NT2/D1 (cell line): ENCODE measurements at regions not wholly inside any gene's neighbourhood (a gene's known extent, or its start where the extent isn't known, plus 50 kb on each side); places are given as distances from the start of the nearest gene placed in this dataset.
A peak's percentile ranks its signal among the peaks of the same experiment; 100 is the strongest.

ENCODE experiments used
- DNase-seq: peaks from one replicate; pipeline ENCODE4 v3.0.0-alpha.2; 2011; ENCODE audit warnings: low read depth, low spot score
- H3K27me3 ChIP-seq: 2 replicates; pipeline ENCODE4 v1.6.0; 2011; ENCODE audit warnings: mild to moderate bottlenecking; ENCODE audit not compliant: insufficient read length, insufficient read depth
- H3K36me3 ChIP-seq: 2 replicates; pipeline ENCODE4 v1.6.1; 2011; ENCODE audit warnings: mild to moderate bottlenecking, low read length, mixed read lengths; ENCODE audit not compliant: insufficient read depth, insufficient read length
- H3K4me1 ChIP-seq: 2 replicates; pipeline ENCODE4 v1.5.1; 2011; ENCODE audit not compliant: insufficient read depth, insufficient read length
- H3K4me3 ChIP-seq: 2 replicates; pipeline ENCODE4 v1.5.1; 2011; ENCODE audit warnings: low read depth; ENCODE audit not compliant: insufficient read length
- H3K9ac ChIP-seq: 2 replicates; pipeline ENCODE4 v1.6.0; 2011; ENCODE audit warnings: low read depth; ENCODE audit not compliant: insufficient read length
- H3K9me3 ChIP-seq: 2 replicates; pipeline ENCODE4 v1.5.1; 2011; ENCODE audit warnings: mild to moderate bottlenecking, low read length; ENCODE audit not compliant: insufficient read depth
- SUZ12 ChIP-seq: IDR thresholded peaks from 2 replicates; pipeline ENCODE4 v1.6.1; 2011; ENCODE audit not compliant: insufficient read length, insufficient read depth; ENCODE audit errors: extremely low read depth
- YY1 ChIP-seq: IDR thresholded peaks from 2 replicates; pipeline ENCODE4 v1.6.1; 2011; ENCODE audit not compliant: insufficient read length, insufficient read depth
- ZNF274 ChIP-seq: IDR thresholded peaks from 2 replicates; pipeline ENCODE4 v1.6.1; 2011; ENCODE audit warnings: mild to moderate bottlenecking, low read depth, low read length

GRCh38 chr2:138948070-138948539 lies 167.9 kb upstream of the NXPH2 start:
- Histone ChIP-seq H3K27me3 (no peaks in the 10 kb centered on the region), H3K36me3 (no peaks in the 10 kb centered on the region), H3K4me3 (no peak overlapping the region), H3K4me1 (no peaks in the 10 kb centered on the region), H3K9me3 (peaks cover 21% of the 10 kb centered on the region; the same call in 1 of the 2 replicates), H3K9ac (no peak overlapping the region)
- DNase-seq = no peak
- TF ChIP-seq YY1 = no peak
- TF ChIP-seq SUZ12 = no peak
- TF ChIP-seq ZNF274 = no peak

- no peaks in the 10 kb centered on the region for H3K27me3 ChIP-seq
- H3K9ac ChIP-seq = no peak overlapping the region
- H3K9me3 ChIP-seq = 0 out of 2 replicates have a peak, but pooled peaks cover 5% of the 10 kb centered on the region
- peaks cover 4% of the 10 kb centered on the region for H3K4me1 ChIP-seq
- H3K36me3 ChIP-seq = no peaks in the 10 kb centered on the region
- TF ChIP-seq SUZ12 (no peak), ZNF274 (no peak), YY1 (no peak)
- no peak overlapping the region for H3K4me3 ChIP-seq
- DNase-seq = no peak
Observed at GRCh38 chr2:138943470-138943869, 163.3 kb upstream of the NXPH2 start.

- Histone ChIP-seq H3K36me3 (no peaks in the 10 kb centered on the region), H3K9me3 (0 out of 2 replicates have a peak, but pooled peaks cover 5% of the 10 kb centered on the region), H3K4me3 (no peak overlapping the region), H3K9ac (no peak overlapping the region), H3K4me1 (peaks cover 4% of the 10 kb centered on the region), H3K27me3 (no peaks in the 10 kb centered on the region)
- TF ChIP-seq YY1 (no peak), ZNF274 (no peak)
- peak; percentile 33 for DNase-seq
Observed at GRCh38 chr2:138942466-138942865, 162.3 kb upstream of the NXPH2 start.

DNA sequence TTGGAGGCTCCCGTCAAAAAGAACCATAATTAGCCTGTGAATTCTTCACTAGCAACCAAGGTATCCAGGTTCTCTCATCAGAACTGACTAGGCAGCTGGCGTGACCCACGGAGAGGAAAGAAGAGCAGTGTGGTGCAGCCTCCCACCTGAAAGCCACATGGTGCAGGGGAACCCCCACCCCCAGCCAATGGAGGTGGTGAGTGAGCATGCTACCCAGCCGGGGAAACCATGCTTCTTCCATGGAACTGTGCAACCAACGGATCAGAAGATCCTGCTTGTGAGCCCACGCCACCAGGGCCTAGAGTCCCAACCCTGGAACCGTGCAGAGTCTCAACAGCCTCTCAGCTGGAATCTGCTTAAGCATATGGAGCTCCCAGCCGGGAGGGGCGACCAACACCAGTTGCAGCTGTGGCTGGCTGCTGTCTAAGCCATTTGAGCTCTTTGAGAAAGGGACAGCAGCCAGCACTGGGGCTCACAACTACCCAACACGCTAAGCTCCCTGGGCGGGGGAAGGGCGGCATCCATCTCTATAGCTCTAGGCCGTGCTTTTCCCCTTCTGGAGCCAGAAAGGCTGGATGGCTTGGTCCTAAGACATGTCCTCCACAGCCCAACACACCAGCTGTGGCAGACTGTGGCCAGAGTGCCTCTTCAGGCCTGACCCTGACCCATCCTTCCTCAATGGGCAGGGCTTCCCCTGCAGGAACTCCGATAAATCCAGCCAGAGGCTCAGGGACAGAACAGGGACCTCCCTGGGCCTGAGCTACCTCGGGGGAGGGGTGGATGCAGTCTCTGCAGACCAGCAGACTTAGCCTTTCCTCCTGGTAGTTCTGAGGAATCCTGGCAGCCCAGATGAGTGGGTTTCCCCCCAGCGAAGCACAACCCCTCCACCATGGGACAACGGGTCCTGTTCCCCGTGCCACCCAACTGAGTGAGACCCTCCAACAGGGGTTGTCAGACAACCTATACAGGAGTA lies 151.4 kb upstream of the NXPH2 start:
- Histone ChIP-seq H3K4me3 (no peak overlapping the region), H3K4me1 (no peaks in the 10 kb centered on the region), H3K9ac (no peak overlapping the region), H3K27me3 (no peaks in the 10 kb centered on the region), H3K36me3 (no peaks in the 10 kb centered on the region), H3K9me3 (no peaks in the 10 kb centered on the region)
- TF ChIP-seq SUZ12 = no peak
- TF ChIP-seq ZNF274 = no peak
- no peak for TF ChIP-seq YY1
- DNase-seq = no peak

GRCh38 chr2:138930571-138930970 lies 150.4 kb upstream of the NXPH2 start:
- H3K9me3 ChIP-seq = no peaks in the 10 kb centered on the region
- no peak overlapping the region for H3K4me3 ChIP-seq
- H3K36me3 ChIP-seq = no peaks in the 10 kb centered on the region
- no peaks in the 10 kb centered on the region for H3K27me3 ChIP-seq
- no peak for DNase-seq
- H3K4me1 ChIP-seq = no peaks in the 10 kb centered on the region
- no peak overlapping the region for H3K9ac ChIP-seq
- no peak for TF ChIP-seq YY1
- no peak for TF ChIP-seq ZNF274
- TF ChIP-seq SUZ12 = no peak

DNA sequence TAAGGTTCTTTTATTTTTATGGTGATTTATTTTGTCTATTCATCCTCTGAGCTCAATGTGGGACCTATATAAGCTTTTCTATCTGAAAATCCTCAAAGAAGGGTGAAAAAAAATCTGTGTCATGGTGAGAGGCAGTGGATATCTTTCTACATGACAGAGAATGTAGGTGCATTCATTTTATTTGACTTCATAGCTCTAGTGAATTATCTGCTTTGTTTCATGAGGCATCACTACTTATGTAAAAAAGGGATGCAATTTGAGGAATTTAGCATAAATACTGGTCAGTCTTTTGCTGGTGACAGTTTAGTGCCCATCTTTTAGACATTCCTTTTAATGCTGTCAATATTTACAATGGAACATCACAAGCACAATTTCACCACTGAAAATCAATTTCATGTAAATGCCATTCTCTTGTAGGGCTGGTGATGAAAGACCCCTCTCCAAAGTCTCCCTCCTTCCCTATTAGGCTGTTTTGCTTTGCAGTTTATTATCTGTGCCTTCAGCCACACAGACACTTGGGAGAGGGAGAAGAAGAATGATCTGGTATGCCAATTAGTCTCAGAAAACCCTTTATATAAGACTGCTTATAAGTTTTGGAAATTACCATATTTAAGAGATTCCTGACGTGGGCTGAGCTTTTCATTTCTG lies 148.3 kb upstream of the NXPH2 start:
- no peaks in the 10 kb centered on the region for H3K4me1 ChIP-seq
- TF ChIP-seq YY1 (no peak), ZNF274 (no peak), SUZ12 (no peak)
- H3K36me3 ChIP-seq = no peaks in the 10 kb centered on the region
- no peak overlapping the region for H3K9ac ChIP-seq
- no peaks in the 10 kb centered on the region for H3K27me3 ChIP-seq
- H3K4me3 ChIP-seq = no peak overlapping the region
- no peak for DNase-seq
- H3K9me3 ChIP-seq = no peaks in the 10 kb centered on the region

- TF ChIP-seq YY1 = no peak
- TF ChIP-seq SUZ12 = no peak
- TF ChIP-seq ZNF274 = no peak
- no peak for DNase-seq
- no peak overlapping the region for H3K9ac ChIP-seq
- no peak overlapping the region for H3K4me3 ChIP-seq
- no peaks in the 10 kb centered on the region for H3K4me1 ChIP-seq
- no peaks in the 10 kb centered on the region for H3K27me3 ChIP-seq
- no peaks in the 10 kb centered on the region for H3K36me3 ChIP-seq
- no peaks in the 10 kb centered on the region for H3K9me3 ChIP-seq
Observed at GRCh38 chr2:138922973-138923563, 142.9 kb upstream of the NXPH2 start.
